GM21717 (cell line): ENCODE measurements at regions not wholly inside any gene's neighbourhood (a gene's known extent, or its start where the extent isn't known, plus 50 kb on each side); places are given as distances from the start of the nearest gene placed in this dataset.

Source experiments
- ATAC-seq: cut with Tn5 transposase; IDR thresholded peaks from one replicate; pipeline ENCODE4 v1.9.1; 2021; ENCODE audit warnings: mild to moderate bottlenecking, moderate library complexity; ENCODE audit not compliant: unreplicated experiment

DNA sequence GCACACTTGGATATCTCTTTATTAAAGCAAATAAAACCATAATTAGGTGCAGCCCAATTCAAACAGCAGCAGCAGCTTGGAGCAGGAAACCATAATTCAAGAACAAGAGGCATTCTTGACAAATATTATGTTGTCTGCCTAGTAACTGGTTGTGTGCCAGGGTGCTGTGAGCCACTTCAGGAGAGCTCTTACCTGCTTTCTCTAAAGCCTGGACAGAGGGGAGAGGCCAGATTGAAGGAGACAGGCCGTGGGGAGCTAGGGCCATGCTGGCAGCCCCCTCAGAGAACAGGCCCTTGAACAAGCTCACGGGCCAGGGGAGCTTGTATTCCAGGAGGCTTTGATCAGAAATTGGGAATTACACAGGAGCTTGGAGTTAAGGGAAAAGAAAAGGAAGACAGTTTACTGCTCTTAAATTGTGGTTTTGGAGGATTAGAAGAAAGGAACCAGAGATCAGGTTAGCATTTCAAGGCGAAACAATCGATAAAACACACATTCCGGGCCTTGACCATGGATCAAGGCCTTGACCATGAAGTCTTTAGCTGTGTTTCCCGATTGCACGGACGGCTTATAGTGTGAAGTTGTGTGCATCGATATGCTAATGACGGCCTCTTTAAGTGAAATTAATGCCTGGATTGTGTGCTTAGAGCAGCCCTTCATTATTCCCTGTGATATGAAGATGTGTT, 69.8 kb upstream of the NKX2-2 start:
- no peak for ATAC-seq

DNA sequence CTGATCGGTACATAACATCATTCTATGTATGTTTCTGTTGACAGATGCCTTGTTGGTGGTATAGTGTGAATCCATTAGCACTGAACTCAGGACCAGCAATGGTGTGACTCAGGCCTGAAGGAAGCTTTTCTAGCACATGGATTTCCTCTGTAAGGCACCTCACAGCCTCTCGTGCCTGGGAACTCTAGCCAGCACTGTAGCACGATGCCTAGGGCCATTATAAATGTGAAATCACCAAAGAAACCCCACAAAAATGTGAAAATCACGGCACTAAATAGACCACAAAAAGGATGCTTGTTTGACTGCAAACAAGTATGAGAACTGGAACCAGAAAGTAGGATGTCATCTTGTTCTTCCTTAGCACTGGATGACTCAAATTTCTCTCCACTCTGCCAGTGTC, 63.7 kb upstream of the NKX2-2 start:
- no peak for ATAC-seq

DNA sequence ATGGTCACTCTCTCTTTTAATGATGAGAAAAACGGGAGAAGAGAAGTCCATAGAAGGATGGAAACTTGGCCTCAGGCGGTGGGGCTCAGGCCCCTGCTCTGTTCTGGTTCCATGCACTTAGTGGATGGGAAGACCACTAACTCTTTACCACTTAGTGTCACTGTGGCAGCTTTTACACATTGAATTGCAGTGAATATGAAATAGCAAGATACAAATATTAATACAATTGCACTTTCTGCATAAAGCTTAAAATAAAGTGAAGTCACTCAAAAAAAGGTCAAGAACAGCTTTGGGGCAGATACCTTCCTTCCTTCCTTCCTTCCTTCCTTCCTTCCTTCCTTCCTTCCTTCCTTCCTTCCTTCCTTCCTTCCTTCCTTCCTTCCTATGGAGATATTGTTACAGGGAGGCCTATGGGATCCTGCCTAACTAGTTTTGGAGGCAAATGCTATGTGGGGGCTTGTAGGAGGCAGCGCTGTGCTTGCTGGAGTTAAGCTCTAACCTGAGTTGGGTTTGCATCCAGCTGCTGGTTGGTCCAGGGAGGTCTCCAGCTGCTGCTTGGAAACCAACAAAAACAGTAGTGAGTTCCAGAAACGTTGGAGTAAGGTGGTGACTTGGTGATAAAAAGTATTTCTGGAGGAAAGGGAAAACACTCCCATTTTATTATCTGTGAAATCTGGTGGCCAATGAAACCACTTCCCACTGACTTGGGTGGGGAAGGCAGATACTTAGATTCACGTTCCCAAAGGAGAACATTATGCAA, 62.3 kb upstream of the NKX2-2 start:
- ATAC-seq = no peak

DNA sequence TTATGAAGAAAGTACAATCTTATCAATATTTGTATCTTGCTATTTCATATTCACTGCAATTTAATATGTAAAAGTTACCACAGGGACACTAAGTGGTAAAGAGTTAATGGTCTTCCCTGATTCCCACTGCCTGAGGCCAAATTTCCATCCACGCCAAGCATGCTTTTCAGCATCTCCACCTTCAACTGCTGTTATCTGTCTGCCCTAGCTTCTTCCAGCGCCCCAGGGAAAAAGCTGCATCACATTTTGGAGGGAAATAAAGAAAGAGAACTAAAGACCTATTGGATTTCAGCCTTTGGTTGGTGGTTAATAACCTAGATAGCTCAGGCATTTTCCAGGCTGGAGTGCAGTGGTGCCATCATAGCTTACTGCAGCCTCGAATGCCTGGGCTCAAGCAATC, 61.3 kb upstream of the NKX2-2 start:
- ATAC-seq = no peak

DNA sequence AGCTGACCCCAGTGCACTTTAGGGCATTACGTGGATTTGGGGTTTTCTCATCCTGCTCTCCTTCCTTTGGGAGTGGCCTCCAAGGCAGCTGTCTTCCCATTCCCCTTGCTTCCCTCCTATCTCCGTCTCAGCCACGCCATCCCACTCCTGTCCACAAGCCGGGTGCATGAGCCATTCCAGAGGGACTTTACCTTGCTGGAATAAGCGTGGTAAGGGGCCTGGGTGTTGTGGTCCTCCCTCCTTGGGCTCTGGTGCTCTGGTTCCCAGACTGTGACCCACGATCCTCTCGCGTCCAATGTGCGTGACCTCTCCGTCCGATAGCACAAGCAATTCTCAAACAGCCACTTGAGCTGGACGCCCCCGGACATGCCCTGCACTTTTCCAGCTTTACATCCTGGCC, 60.6 kb upstream of the NKX2-2 start:
- ATAC-seq = no peak

DNA sequence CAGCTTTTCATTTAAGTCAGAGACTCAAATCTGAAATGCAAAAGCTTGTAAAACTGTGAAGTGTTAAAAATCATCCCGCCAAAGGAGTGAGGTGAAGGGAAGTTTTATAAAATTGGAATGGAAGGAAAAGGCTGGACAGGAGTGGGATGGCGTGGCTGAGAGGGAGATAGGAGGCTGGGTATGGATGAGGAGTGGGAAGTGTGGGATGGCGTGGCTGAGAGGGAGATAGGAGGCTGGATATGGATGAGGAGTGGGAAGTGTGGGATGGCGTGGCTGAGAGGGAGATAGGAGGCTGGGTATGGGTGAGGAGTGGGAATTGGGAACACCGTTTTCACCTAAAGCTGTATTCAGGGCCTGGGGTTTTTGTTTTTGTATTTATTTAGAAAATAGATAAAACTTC, 59.4 kb upstream of the NKX2-2 start:
- ATAC-seq = no peak

DNA sequence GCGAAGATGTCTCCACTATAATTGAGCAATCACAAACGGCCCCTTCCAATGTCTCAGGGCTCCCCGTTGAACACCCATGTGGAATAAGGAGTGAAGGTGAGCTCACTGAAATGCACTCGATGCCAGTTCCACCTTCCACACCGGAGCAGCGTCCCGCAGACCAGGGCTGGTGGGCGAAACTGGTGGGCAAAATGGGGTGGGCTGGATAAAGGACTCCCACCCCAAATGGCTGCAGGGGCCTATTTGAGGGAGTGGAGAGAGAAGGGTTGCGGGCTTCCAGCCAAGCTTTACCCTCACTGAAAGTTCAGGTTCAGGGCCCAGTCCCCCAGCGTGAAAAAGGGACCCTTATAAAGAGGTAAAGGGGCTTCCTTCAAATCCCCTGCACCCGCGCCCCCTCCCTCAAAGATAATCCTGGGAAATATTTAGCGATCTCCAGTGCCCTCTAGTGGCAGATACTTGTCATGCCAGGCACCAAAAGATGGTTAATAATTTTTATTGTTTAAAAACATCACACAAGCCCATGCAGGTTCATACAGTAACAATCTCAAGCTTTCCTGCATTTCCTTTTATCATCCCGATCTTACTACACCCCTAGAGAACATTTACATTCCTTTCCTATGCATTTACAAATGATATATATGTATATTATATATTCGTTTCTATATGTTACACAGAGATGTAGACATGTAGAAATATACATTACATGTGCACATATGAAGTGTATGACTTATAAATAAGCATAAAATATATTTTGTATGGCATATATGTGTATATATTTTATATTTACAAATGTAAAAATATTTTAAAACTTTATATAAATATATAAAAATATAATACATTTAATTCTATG, 58.2 kb upstream of the NKX2-2 start:
- no peak for ATAC-seq

DNA sequence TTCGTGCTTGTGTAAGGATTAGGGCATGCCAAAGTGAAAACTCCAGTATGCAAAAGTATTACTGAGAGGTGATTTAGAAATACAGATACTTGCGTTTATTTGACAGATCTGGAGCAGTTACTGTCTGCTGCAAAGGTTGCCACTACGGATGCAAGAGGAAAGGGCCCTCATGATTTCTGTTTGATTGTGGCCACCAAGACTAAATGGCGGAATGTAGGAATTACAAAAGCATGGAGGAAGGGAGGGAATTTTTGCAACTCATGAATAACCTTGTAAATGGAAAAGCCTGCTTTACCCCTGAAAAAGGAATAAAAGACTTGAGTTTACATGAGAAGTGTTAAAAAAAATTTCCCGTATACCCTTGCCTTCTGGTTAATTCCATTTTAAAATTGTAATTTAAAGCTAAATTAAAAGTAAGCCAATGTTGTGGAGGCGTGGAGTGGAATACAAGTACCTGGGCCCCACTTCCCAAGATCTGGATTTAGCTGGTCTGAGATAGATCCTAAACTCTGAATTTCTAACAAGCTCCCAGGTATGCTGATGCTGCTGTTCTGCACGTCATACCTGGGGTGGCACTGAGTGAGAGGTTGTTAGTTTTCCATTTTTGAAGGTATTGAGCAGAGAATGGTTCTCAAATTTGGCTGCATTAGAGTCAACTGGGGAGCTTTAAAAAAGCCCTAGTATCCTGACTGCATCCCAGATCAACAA, 56.6 kb upstream of the NKX2-2 start:
- ATAC-seq = no peak

DNA sequence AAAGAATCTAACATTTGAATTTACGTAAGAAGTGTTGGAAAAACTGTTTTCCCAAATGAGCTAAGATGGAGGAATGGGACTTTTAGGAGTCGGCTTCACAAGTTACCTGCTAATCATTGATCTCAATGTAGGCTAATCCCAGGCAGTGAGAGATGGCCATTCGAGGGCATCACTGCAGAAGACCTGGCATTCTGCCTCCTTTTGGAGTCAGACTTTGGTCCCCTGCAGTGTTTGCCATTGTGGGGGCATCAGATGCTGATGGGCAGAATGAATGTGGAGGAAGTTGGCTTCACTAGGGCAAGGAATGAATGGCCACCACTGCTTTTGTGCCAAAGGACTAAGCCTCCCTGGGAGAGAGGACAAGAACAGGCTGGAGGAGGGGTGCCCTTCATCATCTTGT, 55.7 kb upstream of the NKX2-2 start:
- ATAC-seq = no peak

DNA sequence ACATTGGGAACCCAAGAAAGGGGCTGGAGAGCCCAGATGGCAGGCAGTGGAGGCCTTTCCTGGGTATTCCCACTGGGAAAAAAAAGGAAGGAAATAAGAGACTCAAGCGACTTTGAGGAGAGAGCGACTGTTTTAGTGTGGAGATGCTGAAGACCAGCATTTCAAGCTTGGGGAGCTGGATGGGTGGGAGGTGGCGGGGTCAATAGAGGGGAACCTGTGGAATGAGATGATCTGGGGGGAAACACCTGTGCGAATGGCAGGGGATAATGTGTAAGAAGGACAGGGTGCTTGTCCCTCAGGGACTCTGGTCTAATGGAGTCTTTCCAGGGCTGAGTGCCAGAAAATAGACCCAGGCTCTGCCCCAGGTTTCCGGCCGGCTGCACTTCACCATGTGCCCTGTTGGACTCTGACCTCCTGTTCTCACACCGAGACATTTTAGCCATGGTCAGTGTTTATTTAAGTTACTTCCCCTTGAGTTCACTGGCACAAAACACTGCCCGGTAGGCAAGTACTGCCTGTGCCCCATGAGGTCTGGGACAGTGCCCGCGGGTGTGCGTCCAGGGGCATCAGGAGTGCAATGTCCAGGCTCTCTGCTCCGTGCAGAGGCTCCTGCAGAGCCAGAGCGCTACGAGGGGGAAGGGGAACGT, 50.4 kb upstream of the NKX2-2 start:
- no peak for ATAC-seq
